Dermis microvascular lymphatic vessel endothelial cell (primary cell): ENCODE measurements at regions not wholly inside any gene's neighbourhood (a gene's known extent, or its start where the extent isn't known, plus 50 kb on each side); places are given as distances from the start of the nearest gene placed in this dataset.
"Not testable (repeated sequence)": the region's sequence is repeated elsewhere in the genome, so short reads cannot be mapped to it uniquely, and the experiment has no call there.

Experiments used
- DNase-seq, 2 donors: peaks; one replicate each; pipeline versions ENCODE4 v3.0.0 to v3.0.0-alpha.2; 2010; ENCODE audit warnings: low read depth in 2 of 2

- no peak for DNase-seq
Observed at GRCh38 chr7:113308399-113308798, 190.0 kb upstream of the SMIM30 start.

- no peak for DNase-seq
Observed at GRCh38 chr7:113307147-113307546, 188.8 kb upstream of the SMIM30 start.

GRCh38 chr7:113306302-113306701 is 187.9 kb upstream of the SMIM30 start:
- no peak for DNase-seq

- DNase-seq: no peak
Observed at GRCh38 chr7:113304104-113304503, 185.8 kb upstream of the SMIM30 start.

- not testable (repeated sequence) for DNase-seq
Observed at GRCh38 chr7:113303388-113303787, 185.0 kb upstream of the SMIM30 start.

GRCh38 chr7:113301983-113302382 is 183.6 kb upstream of the SMIM30 start:
- DNase-seq: no peak

- DNase-seq: no peak
Observed at GRCh38 chr7:113301141-113301540, 182.8 kb upstream of the SMIM30 start.

- DNase-seq: no peak
Observed at GRCh38 chr7:113299748-113300147, 181.4 kb upstream of the SMIM30 start.

- no peak for DNase-seq
Observed at GRCh38 chr7:113298501-113298900, 180.1 kb upstream of the SMIM30 start.

- DNase-seq: no peak
Observed at GRCh38 chr7:113294750-113295149, 176.4 kb upstream of the SMIM30 start.

- DNase-seq: no peak
Observed at GRCh38 chr7:113292105-113292504, 173.8 kb upstream of the SMIM30 start.

- no peak for DNase-seq
Observed at GRCh38 chr7:113291058-113291457, 172.7 kb upstream of the SMIM30 start.

- peak in 1 of 2 donors; percentile 20 for DNase-seq
Observed at GRCh38 chr7:113289140-113289740, 170.9 kb upstream of the SMIM30 start.

GRCh38 chr7:113285411-113285810 is 167.1 kb upstream of the SMIM30 start:
- DNase-seq: no peak

GRCh38 chr7:113283861-113284260 is 165.5 kb upstream of the SMIM30 start:
- no peak for DNase-seq

- DNase-seq: no peak
Observed at GRCh38 chr7:113282875-113283274, 164.5 kb upstream of the SMIM30 start.

- DNase-seq: no peak
Observed at GRCh38 chr7:113281223-113281622, 162.9 kb upstream of the SMIM30 start.

GRCh38 chr7:113279256-113279655 is 160.9 kb upstream of the SMIM30 start:
- DNase-seq: no peak

GRCh38 chr7:113270790-113271189 is 152.4 kb upstream of the SMIM30 start:
- DNase-seq: no peak

- DNase-seq: not testable (repeated sequence)
Observed at GRCh38 chr7:113269592-113269991, 151.2 kb upstream of the SMIM30 start.

- DNase-seq: no peak
Observed at GRCh38 chr7:113268757-113269156, 150.4 kb upstream of the SMIM30 start.

GRCh38 chr7:113267885-113268284 is 149.5 kb upstream of the SMIM30 start:
- DNase-seq: no peak

GRCh38 chr7:113267271-113267670 is 148.9 kb upstream of the SMIM30 start:
- no peak for DNase-seq

- no peak for DNase-seq
Observed at GRCh38 chr7:113263749-113264148, 145.4 kb upstream of the SMIM30 start.
